Stimulated activated naive B cell treated with anti-CD40 and anti-IgM and Interleukin-4, amounts not matched to agents 10 μg/mL and 1 μg/mL and 100 μg/mL, for 72 hours (primary cell): ENCODE measurements at regions not wholly inside any gene's neighbourhood (a gene's known extent, or its start where the extent isn't known, plus 50 kb on each side); places are given as distances from the start of the nearest gene placed in this dataset.

Experiments used
- ATAC-seq, 2 donors: fragments of 150-1000 bp; cut with Tn5 transposase; replicated peaks; 2 replicates each; pipeline ENCODE4 v1.10.0; 2021; ENCODE audit warnings: moderate library complexity in 1 of 2
- DNase-seq: peaks from one replicate; pipeline ENCODE4 v3.0.0; 2021
- H3K27ac Mint-ChIP-seq: one replicate; pipeline ENCODE4 v1.8.0; 2022; ENCODE audit warnings: mild to moderate bottlenecking, mixed read lengths
- H3K27me3 Mint-ChIP-seq, 2 donors: one replicate each; pipeline ENCODE4 v1.8.0; 2022; ENCODE audit warnings: mixed read lengths in 2 of 2
- H3K36me3 Mint-ChIP-seq, 2 donors: one replicate each; pipeline ENCODE4 v1.8.0; 2022; ENCODE audit warnings: mixed read lengths in 2 of 2, mild to moderate bottlenecking in 1 of 2
- H3K4me1 Mint-ChIP-seq, 2 donors: one replicate each; pipeline ENCODE4 v1.8.0; 2022; ENCODE audit warnings: mixed read lengths in 2 of 2, mild to moderate bottlenecking in 1 of 2
- H3K4me3 Mint-ChIP-seq, 2 donors: one replicate each; pipeline ENCODE4 v1.8.0; 2022; ENCODE audit warnings: mild to moderate bottlenecking in 2 of 2, mixed read lengths in 2 of 2, moderate library complexity in 1 of 2
- H3K9me3 Mint-ChIP-seq, 2 donors: one replicate each; pipeline ENCODE4 v1.8.0; 2022; ENCODE audit warnings: mixed read lengths in 2 of 2, mild to moderate bottlenecking in 1 of 2

DNA sequence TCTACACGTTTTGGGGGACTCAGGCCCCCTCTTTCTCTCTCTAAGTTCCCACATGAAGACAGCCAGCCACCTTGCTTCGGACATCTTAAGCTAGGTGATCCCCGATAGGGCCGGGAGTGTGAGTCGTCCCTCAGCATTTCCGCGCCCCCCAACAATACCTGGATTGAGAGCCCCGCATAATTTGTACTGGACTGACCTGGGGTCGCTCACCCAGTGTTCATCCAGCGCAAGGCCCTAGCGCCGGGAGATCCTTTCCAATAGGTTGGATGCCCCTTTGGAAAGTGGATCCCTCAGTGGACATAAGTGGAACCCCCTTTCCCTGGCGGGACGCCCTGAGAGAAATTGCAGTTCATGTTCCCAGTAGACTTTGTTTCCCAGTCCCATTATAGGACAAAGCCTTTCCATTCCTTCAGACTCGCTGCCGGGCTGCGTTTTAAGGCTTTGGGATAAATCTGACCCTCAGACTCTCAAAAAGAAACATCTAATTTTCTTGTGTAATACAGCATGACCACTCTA lies 77.8 kb upstream of the KCNH7 start:
- Mint-ChIP-seq H3K4me3 (no peak overlapping the region), H3K4me1 (no peaks in the 10 kb centered on the region), H3K27me3 (no peaks in the 10 kb centered on the region), H3K36me3 (no peaks in the 10 kb centered on the region), H3K27ac (no peak overlapping the region), H3K9me3 (peaks cover 3 to 6% of the 10 kb centered on the region in 2 donors)
- DNase-seq (no peak), ATAC-seq (no peak)

DNA sequence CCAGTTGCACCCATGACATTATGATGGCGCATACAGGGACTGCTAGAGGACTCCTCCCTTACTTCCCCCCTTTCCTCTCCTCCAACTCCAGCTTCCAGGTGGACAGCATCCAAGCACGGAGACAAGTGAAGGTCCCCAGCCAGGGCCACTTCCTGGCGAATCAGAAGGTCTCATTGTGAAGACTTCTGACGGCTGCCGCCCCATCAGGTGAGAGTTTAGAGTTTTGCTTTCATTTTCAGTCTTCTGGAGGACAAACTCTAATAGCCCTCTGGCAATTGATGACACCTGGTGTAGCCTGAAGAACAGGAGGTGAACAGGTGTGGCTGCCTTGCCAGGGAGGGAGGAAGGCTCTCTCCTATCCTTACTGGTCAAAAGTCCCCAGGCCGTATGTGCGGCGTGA lies 77.3 kb upstream of the KCNH7 start:
- no peaks in the 10 kb centered on the region for H3K27me3 Mint-ChIP-seq
- no peaks in the 10 kb centered on the region for H3K4me1 Mint-ChIP-seq
- no peak for DNase-seq
- H3K4me3 Mint-ChIP-seq = no peak overlapping the region
- H3K9me3 Mint-ChIP-seq = peaks cover 3 to 6% of the 10 kb centered on the region in 2 donors
- ATAC-seq = no peak
- no peaks in the 10 kb centered on the region for H3K36me3 Mint-ChIP-seq
- H3K27ac Mint-ChIP-seq = no peak overlapping the region

DNA sequence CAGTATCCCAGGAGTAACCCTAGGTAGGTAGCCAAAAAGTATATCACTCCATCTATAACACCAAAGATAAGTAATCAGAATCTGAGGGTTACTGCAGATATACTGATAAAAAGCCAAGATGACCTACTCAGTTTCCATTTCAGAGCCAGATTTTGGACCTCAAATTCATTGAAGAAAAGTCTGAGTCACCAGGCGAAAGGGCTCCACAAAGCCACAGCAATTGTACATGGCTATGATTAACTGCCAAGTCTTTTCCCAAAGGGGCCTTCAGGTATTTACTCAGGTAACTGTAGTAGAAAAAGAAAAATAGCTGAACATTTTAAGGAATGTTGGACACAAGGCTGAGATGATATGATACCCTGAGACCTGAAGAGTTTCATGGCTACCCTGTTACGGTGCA lies 75.6 kb upstream of the KCNH7 start:
- H3K4me1 Mint-ChIP-seq = no peaks in the 10 kb centered on the region
- no peak overlapping the region for H3K27ac Mint-ChIP-seq
- H3K27me3 Mint-ChIP-seq = no peaks in the 10 kb centered on the region
- H3K36me3 Mint-ChIP-seq = no peaks in the 10 kb centered on the region
- H3K9me3 Mint-ChIP-seq = peaks cover 3 to 6% of the 10 kb centered on the region in 2 donors
- no peak for ATAC-seq
- no peak overlapping the region for H3K4me3 Mint-ChIP-seq
- DNase-seq = no peak

DNA sequence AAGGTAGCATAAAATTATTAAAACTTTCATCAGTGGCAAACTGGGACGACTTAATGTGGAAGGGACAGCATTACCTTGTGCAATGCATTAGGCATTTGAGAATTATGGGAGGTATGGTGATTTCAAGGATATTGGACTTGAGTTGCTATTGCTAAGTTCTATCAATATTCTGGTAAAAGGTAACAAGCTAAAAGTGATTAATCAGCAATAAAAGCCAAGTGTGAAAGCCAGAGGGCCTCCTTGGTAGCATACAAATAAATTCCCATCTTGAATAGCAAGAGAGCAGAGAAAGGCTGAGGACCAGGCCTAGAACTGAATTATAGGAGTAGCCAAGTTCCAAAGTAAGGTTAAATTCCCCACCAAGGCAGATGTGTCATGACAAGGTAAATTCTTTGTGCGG lies 74.2 kb upstream of the KCNH7 start:
- peaks cover 3 to 6% of the 10 kb centered on the region in 2 donors for H3K9me3 Mint-ChIP-seq
- H3K36me3 Mint-ChIP-seq = no peaks in the 10 kb centered on the region
- ATAC-seq (no peak), DNase-seq (no peak)
- H3K4me1 Mint-ChIP-seq = no peaks in the 10 kb centered on the region
- no peaks in the 10 kb centered on the region for H3K27me3 Mint-ChIP-seq
- H3K4me3 Mint-ChIP-seq = no peak overlapping the region
- H3K27ac Mint-ChIP-seq = no peak overlapping the region

DNA sequence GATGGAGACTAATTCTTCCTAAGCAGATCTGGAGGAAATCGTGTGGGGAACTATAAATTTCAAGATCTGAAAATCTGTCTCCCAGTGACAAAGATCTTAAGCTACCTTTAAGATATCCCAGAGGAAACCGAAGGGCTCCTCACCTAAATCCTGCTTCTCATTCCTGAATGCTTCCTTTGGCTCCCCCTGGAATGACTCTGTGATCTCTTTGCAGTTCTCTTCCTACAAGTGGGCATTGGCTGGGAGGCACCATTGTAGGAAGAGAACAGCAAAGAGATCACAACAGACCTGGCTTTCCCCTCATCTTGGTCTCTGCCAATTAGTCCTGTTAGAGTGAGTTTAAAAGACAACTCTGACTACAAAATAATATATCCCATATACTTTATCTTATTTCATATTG lies 70.0 kb upstream of the KCNH7 start:
- Mint-ChIP-seq H3K4me3 (no peak overlapping the region), H3K27me3 (no peaks in the 10 kb centered on the region), H3K4me1 (no peaks in the 10 kb centered on the region), H3K27ac (no peak overlapping the region), H3K36me3 (no peaks in the 10 kb centered on the region), H3K9me3 (no peaks in the 10 kb centered on the region)
- ATAC-seq = no peak
- DNase-seq = no peak

DNA sequence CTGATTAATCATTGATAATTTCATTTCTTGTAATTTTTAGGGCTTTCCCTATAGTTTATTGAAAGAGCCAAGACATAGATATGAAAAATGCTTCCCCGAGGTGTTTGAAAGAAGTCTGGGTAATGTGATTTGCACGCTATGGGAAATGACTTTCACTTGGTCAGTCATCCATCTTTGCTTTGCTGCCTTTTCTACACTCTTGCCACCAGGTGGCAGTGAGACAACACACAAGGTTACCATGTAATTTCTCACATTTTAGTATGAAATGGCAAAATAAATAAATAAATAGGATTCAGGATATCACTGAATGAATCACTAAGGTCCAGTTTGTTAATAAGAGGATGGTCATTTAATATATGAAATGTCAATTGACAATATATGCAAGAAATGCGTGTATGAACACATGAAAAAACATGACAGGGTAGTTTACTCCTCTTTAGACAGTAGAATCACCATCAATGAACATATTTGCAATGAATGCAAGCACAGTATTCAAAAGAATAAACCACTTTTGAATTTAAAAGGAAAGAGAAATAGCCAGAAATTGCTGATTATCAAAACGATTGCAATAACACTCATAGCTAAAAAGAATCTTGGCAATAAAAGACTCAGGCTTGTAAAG lies 52.2 kb upstream of the KCNH7 start:
- no peak overlapping the region for H3K4me3 Mint-ChIP-seq
- no peaks in the 10 kb centered on the region for H3K4me1 Mint-ChIP-seq
- no peak overlapping the region for H3K27ac Mint-ChIP-seq
- H3K36me3 Mint-ChIP-seq = no peaks in the 10 kb centered on the region
- peak; percentile 64 to 73 for ATAC-seq
- no peaks in the 10 kb centered on the region for H3K9me3 Mint-ChIP-seq
- DNase-seq = no peak
- no peaks in the 10 kb centered on the region for H3K27me3 Mint-ChIP-seq

DNA sequence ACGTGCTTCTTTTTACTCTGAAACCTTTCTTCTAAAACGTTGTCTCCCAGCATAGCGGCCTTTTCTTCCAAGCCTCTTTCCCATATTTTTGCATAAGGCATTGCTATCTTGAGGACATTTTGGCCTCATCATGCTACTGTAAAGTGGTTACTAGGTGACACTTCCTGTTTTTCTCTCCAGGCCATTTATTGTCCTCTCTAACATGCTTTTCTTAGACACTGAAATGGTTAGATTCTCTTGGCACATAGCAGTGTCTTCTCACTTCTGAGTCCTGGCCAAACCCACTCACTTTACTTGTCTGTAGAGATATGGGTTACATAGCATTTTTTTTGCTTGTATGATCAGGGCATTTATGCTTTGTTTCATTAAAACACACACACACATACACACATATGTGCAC lies 50.1 kb upstream of the KCNH7 start:
- Mint-ChIP-seq H3K9me3 (no peaks in the 10 kb centered on the region), H3K4me1 (no peaks in the 10 kb centered on the region), H3K36me3 (no peaks in the 10 kb centered on the region), H3K27me3 (no peaks in the 10 kb centered on the region), H3K4me3 (no peak overlapping the region), H3K27ac (no peak overlapping the region)
- no peak for DNase-seq
- no peak for ATAC-seq
